Heart left ventricle (tissue), 16 donors: ENCODE measurements at regions not wholly inside any gene's neighbourhood (a gene's known extent, or its start where the extent isn't known, plus 50 kb on each side); places are given as distances from the start of the nearest gene placed in this dataset.

Experiments
- ATAC-seq, 4 donors: fragments of 200-7000 bp; cut with Tn5 transposase; one replicate each; pipeline ENCODE4 v1.9.1; 2020 to 2022; ENCODE audit warnings: moderate library complexity in 4 of 4, mild to moderate bottlenecking in 3 of 4, moderate number of reproducible peaks in 1 of 4
- DNase-seq, 5 donors: peaks; one replicate each; pipeline ENCODE4 v3.0.0-alpha.2; 2020
- H3K27ac ChIP-seq, 12 donors: fragments of 200-600 bp; sonication (generic) in 4 of 12; one replicate each; pipeline versions ENCODE4 v1.5.0 to v1.8.0; 2016 to 2022; ENCODE audit warnings: mild to moderate bottlenecking in 2 of 12
- H3K27me3 ChIP-seq, 9 donors: fragments of 200-600 bp; sonication (generic) in 2 of 9; one replicate each; pipeline versions ENCODE4 v1.5.1 to v1.8.0; 2016 to 2022; ENCODE audit warnings: mild to moderate bottlenecking in 3 of 9
- H3K36me3 ChIP-seq, 9 donors: fragments of 200-600 bp; sonication (generic) in 2 of 9; one replicate each; pipeline versions ENCODE4 v1.5.0 to v1.8.0; 2018 to 2022; ENCODE audit warnings: mild to moderate bottlenecking in 2 of 9
- H3K4me1 ChIP-seq, 12 donors: fragments of 200-600 bp; sonication (generic) in 4 of 12; one replicate each; pipeline versions ENCODE4 v1.5.0 to v1.8.0; 2016 to 2022; ENCODE audit warnings: mild to moderate bottlenecking in 3 of 12
- H3K4me3 ChIP-seq, 12 donors: fragments of 200-600 bp; sonication (generic) in 4 of 12; one replicate each; pipeline versions ENCODE4 v1.5.0 to v1.8.0; 2017 to 2022; ENCODE audit warnings: mild to moderate bottlenecking in 9 of 12, moderate library complexity in 4 of 12
- H3K9me3 ChIP-seq, 12 donors: fragments of 200-600 bp; sonication (generic) in 4 of 12; one replicate each; pipeline versions ENCODE4 v1.5.0 to v1.8.0; 2016 to 2022; ENCODE audit warnings: mild to moderate bottlenecking in 1 of 12
- POLR2A ChIP-seq, 2 donors: fragments of 450-650 bp; IDR thresholded peaks; one replicate each; pipeline ENCODE4 v1.6.1; 2017; ENCODE audit warnings: antibody characterized with exemption in 2 of 2, mild to moderate bottlenecking in 2 of 2, moderate library complexity in 2 of 2
- WGBS, 4 donors: extraction: QIAGEN DNeasy Blood & Tissue Kit in 2 of 4; methylation state at CpG; one replicate each; pipeline versions ENCODE4 v1.1.5 to v1.1.7; 2013 to 2018; 5-methylcytosine and 5-hydroxymethylcytosine counted together
- intact Hi-C, 10 donors: fragments of 100-400 bp; cut with DNase I; formaldehyde crosslinking; loops; one replicate each; pipeline versions ENCODE4 v1.11.1 to v1.14.2; 2022
- TF ChIP-seq, protein P1 (sequence below), 12 donors: fragments of 200-600 bp; sonication (generic) in 4 of 12; IDR thresholded peaks; one replicate each; pipeline versions ENCODE4 v1.5.0 to v1.8.0; 2018 to 2022; ENCODE audit warnings: antibody characterized with exemption in 12 of 12, mild to moderate bottlenecking in 5 of 12
- donor health status: ischemic (EF 13 %, LVEDD 7.1; RV severe dilation, severe dysfunction).
- donor health status: healthy with polysubstance abuse.
- donor health status: DM: no; HTN: yes; CAD: no.
- donor health status: DM: no; HTN: no; CAD: no.
- donor health status: ischemic (EF 25% LVEDD 6.9; RV normal size, moderate dysfunction).
- donor health status: ischemic (EF 25% LVEDD 5.7; RV mildly dilated, moderate dysfunction).
- donor health status: healthy.
- donor health status: DM: yes; HTN: yes; CAD: no.
- donor health status: ischemic (EF 35%, LVEDD 5.7; RV mildly dilated, moderate dysfunction).
- donor health status: nonischemic (EF 11% LVEDD 7.7; RV severe dilation, severe dysfunction).
- donor health status: DM: yes; HTN: yes; CAD: no.
- donor health status: PGD.
- donor health status: ischemic (EF 29% LVEDD 5.4; RV normal size, mild dysfunction).
- donor health status: nonischemic (EF 23%, LVEDD 6.1; RV moderate dilation, normal function).

DNA sequence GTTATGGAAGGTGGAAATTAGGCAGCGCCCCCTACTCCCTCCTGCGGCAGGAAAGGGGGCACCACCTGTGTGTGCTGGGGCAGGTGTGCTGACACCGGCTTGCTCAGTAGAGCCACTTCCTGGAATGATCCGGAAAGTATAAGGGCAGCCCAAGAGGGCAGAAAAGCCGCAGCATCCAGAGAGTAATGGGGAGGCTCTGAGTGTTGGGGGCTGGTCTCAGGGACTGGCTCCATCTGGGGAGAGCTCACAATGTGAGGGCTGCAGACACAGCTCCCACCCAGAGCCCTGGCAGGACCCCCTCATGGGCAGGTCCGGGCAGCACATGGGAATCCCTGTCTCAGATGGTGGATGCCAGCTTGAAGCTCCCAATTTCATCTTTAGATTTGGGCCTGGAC lies 187.6 kb upstream of the C14orf180 start:
- 85 to 92% (median 91%) methylated on average over 5 to 6 of the region's 6 CpGs for WGBS, 4 donors
- no peaks in the 10 kb centered on the region for H3K36me3 ChIP-seq
- intact Hi-C loops, result loop anchor here in 1 of 10 donors (10.0 kb wide), 1 partner anchor 257 kb away; the partner anchor contains the start of gene KIF26A
- TF ChIP-seq POLR2A (IDR thresholded peaks at IDR 0.05), result no peak
- TF ChIP-seq, protein P1, sequence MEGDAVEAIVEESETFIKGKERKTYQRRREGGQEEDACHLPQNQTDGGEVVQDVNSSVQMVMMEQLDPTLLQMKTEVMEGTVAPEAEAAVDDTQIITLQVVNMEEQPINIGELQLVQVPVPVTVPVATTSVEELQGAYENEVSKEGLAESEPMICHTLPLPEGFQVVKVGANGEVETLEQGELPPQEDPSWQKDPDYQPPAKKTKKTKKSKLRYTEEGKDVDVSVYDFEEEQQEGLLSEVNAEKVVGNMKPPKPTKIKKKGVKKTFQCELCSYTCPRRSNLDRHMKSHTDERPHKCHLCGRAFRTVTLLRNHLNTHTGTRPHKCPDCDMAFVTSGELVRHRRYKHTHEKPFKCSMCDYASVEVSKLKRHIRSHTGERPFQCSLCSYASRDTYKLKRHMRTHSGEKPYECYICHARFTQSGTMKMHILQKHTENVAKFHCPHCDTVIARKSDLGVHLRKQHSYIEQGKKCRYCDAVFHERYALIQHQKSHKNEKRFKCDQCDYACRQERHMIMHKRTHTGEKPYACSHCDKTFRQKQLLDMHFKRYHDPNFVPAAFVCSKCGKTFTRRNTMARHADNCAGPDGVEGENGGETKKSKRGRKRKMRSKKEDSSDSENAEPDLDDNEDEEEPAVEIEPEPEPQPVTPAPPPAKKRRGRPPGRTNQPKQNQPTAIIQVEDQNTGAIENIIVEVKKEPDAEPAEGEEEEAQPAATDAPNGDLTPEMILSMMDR (IDR thresholded peaks at IDR 0.05), result no peak
- peaks cover 0 to 3% (median 0%) of the 10 kb centered on the region in 12 donors for H3K9me3 ChIP-seq
- H3K4me3 ChIP-seq, result no peak overlapping the region
- DNase-seq, result peak in 1 of 5 donors; percentile 3
- no peak for ATAC-seq
- peaks cover 5 to 43% (median 25%) of the 10 kb centered on the region in 12 donors for H3K4me1 ChIP-seq
- peak overlapping the region in 2 of 12 donors; percentile 81 to 83 for H3K27ac ChIP-seq
- no peaks in the 10 kb centered on the region for H3K27me3 ChIP-seq

DNA sequence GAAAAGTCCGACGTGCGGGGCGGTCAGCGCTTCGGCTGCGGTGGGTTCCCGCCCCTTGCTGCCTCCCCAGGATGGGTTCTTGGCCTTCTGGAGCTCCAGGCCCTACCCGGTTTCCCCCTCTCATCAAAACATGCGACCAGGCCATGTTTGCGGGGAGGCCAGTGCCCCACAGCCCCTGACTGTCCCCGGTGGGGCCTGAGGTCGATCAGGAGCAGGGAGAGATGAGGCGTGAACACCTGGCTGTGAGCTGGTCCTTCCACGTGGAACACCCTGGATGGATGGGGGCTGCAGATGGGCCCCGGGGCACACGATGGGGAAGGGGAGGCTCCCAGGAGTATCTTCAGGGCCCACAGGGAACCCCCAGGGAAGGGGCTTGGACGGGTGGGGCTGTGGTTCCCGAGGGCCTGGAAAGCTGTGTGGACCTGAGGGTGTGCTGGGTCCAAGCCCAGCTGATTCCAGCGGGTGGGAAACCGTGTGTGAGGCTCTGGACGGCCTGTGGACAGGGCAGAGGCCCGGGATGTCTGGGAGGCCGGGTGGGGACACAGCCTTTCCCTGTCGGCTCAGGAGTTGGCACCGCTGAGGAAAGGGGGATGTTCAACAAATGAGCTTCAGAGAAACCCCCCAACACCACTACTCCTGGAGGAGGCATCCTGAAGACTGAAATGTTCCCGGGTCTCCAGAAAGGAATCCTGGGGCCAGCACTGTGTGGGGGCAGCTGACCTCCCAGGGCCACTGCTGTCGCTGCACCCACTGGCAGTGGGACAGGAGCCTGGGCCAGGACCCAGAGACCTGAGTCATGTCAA lies 187.0 kb upstream of the C14orf180 start:
- Histone ChIP-seq H3K27ac (peak overlapping the region; percentile 20 to 91 (median 77)), H3K9me3 (peaks cover 0 to 7% (median 1%) of the 10 kb centered on the region in 12 donors), H3K36me3 (no peaks in the 10 kb centered on the region), H3K4me3 (no peak overlapping the region), H3K4me1 (peaks cover 5 to 43% (median 25%) of the 10 kb centered on the region in 12 donors), H3K27me3 (no peaks in the 10 kb centered on the region)
- 83 to 87% (median 86%) methylated on average over 22 to 28 of the region's 28 CpGs for WGBS, 4 donors
- intact Hi-C loops, result loop anchor here in 1 of 10 donors (10.0 kb wide), 1 partner anchor 258 kb away; the partner anchor contains the start of gene KIF26A
- TF ChIP-seq, protein P1 (IDR thresholded peaks at IDR 0.05), result no peak
- no peak for TF ChIP-seq POLR2A (IDR thresholded peaks at IDR 0.05)
- DNase-seq (peak in 4 of 5 donors; percentile 4 to 60 (median 16)), ATAC-seq (no peak)

DNA sequence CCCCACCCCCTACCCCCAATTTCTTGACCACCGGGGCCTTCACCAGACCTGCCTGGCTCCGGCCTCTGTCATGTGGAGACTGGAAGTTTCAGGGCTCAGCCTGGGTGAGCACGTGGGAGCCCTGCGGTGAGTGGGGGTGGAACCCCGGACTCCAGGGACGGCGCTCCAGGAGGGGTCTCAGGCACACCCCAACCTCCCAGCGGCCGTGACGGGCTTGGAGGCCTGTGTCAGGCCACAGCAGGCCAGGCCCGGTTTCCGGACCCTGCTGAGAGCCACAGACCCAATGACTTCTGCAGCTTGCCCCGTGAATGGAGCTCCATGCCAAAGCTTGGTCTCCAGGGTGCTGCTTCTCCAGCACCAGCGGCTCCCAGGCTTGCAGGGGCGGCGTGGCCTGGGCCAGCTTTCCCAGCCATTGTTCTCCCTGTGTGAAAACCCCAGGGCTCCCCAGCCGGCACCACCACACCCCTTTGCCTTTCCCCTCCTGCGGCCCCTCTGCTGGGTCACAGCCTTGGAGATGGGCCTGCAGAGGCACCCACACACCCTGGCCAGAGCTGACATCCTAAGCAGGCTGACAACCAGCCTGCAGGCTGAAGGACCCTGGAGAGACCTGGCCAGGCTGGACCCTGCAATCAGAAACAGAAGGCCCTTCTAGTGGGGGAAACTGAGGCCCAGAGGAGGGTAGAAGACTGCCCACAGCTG lies 186.2 kb upstream of the C14orf180 start:
- 60 to 72% (median 63%) methylated on average over 10 to 18 of the region's 18 CpGs for WGBS, 4 donors
- H3K4me3 ChIP-seq, result no peak overlapping the region
- H3K9me3 ChIP-seq, result peaks cover 0 to 13% (median 5%) of the 10 kb centered on the region in 12 donors
- no peak for TF ChIP-seq POLR2A (IDR thresholded peaks at IDR 0.05)
- TF ChIP-seq, protein P1 (IDR thresholded peaks at IDR 0.05), result no peak
- intact Hi-C loops, result loop anchor here in 1 of 10 donors (10.0 kb wide), 1 partner anchor 259 kb away; the partner anchor contains the start of gene KIF26A
- H3K27ac ChIP-seq, result peak overlapping the region; percentile 41 to 91 (median 78)
- peak; percentile 51 to 77 (median 73) for DNase-seq
- H3K36me3 ChIP-seq, result no peaks in the 10 kb centered on the region
- ATAC-seq, result peak; percentile 43 to 81 (median 54)
- no peaks in the 10 kb centered on the region for H3K27me3 ChIP-seq
- peaks cover 5 to 43% (median 25%) of the 10 kb centered on the region in 12 donors for H3K4me1 ChIP-seq
